Suppressor macrophage treated with lipopolysaccharide for 1 hour (primary cell): ENCODE measurements at regions not wholly inside any gene's neighbourhood (a gene's known extent, or its start where the extent isn't known, plus 50 kb on each side); places are given as distances from the start of the nearest gene placed in this dataset.

Source experiments
- DNase-seq, 3 donors: peaks; one replicate each; pipeline ENCODE4 v3.0.0-alpha.2; 2020 to 2022

DNA sequence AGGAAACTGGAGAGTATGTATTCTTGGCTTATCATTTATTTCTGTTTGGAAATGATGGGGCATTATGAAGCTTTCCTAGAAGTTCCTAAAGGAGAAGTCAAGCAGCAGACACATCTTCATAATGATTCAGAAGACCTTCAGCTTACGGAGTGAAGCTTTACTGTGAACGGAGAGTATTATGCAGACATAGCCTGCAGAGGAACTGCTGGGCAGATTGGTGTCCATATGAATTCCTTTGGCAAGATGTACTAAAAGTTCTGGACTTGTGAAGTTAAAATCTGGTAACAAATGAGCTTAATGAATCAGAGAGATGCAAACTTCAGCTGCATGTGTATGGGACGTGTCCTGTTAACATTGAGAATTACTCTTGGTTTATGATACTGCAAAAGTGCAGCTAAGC is 60.1 kb downstream of the NABP1 start:
- DNase-seq: no peak

DNA sequence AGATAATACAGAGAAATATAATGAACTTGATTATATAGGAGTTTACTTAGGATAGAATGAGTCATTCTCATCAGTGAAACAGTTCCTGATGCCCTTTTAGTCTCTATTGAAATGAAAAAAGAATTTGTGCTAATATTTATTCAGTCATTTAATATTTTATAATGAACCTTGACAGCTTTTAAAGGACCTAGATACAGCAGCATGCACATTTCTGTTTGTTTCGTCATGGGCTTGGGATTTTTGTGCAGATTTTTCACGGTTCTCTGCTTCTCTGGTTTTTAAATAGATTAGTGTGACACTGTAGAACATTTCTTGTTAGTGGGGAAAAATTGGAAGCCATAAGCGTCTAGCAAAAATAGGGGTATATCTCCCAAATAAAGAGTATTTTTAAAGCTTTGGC is 60.7 kb downstream of the NABP1 start:
- DNase-seq: no peak

DNA sequence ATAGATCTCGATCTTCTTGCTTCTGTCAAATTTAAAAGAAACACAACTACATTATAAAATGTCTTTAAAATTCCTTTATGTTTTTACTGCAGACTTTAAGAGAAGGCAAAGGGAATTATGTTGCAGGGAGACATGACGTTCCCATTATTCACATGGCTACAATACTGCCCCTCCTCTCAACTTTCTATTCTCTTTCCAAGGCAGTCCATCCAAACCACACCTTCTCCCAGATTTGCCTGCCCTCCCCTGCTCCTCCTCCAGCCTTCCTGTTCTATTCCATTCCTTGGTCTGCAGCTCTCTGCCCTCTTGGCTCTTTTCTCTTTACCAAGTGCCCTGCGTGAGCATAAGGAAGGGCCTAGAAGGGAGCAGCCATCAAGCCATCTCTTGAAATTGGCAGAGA is 61.3 kb downstream of the NABP1 start:
- no peak for DNase-seq

DNA sequence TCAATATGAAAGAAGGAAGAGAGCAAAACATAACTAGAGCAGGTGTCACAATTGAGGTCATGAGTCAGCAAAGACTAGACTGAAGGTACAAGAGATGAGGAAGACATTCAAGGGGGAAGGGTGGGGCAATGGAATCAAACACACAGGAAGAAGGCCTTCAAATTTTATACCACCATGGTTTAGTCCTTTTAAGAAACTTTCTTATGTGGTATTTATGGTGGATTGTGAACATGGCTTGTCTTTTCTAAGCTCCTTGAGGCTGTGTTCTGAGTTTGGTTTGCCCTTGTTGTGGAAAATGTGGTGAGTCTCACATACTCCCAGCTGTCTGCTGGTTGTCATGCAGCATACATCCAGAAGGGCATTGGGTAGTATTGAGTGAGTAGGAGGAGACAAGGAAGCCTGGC is 62.1 kb downstream of the NABP1 start:
- no peak for DNase-seq

GRCh38 chr2:191740759-191741158 is 62.8 kb downstream of the NABP1 start:
- no peak for DNase-seq

- DNase-seq: no peak
These were observed 68.6 kb downstream of the NABP1 start for GRCh38 chr2:191746346-191747169.

DNA sequence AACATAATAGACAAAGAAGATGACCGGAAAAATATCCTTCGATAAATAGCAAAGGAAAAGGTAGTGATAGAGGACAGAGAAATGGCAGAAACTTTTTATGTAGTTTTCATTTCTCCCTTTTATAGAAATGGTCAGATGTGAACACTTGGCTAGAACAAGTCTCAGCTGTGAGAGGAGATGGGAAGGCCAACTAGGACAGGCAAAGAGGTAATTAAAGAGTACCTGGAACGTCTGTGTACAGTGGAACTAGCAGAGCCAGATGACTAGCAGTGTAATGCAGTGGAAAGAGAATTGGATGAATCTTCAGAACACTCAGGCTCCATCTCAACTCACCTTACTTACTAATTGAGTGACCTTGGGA is 69.2 kb downstream of the NABP1 start:
- DNase-seq: no peak

- DNase-seq: no peak
These were observed 70.1 kb downstream of the NABP1 start for GRCh38 chr2:191748059-191748461.

- DNase-seq: peak in 1 of 3 donors; percentile 11
These were observed 70.7 kb downstream of the NABP1 start for GRCh38 chr2:191748528-191749180.

DNA sequence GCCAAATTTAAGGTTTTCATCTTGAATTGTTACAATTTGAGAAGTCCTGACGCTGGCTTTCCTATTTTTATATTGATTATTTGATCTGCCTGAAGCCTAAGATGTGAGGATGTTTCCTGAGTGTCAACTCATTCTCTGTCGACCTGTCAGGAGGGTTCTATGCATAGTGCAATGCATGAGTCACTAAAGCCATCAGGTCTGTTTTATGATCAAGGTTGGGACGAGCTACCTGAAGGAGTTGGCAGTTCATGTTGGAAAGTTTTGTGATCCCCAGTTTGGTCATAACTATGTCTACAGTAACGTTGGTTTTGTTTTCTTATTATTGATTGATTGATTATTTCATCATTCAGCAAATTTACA is 71.2 kb downstream of the NABP1 start:
- DNase-seq: no peak

DNA sequence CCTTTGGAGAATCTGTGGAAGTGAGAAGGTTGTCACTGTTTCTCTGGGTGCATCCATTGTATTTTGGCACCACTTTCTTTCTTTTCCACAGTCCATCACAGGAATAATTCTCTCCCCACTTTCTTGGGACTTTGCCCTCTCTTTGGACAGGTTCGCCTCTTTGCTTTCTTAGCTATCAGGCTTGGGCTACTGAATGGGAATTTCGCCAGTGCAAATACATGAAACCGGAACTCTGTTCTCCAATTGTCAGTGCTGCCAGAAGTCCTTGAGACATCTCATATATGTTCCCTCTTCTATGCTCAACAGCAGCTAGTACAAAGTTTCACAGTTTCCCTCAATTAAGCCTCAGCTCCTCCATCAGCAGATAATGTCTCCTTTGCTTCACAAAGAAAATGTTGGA is 76.2 kb downstream of the NABP1 start:
- no peak for DNase-seq

DNA sequence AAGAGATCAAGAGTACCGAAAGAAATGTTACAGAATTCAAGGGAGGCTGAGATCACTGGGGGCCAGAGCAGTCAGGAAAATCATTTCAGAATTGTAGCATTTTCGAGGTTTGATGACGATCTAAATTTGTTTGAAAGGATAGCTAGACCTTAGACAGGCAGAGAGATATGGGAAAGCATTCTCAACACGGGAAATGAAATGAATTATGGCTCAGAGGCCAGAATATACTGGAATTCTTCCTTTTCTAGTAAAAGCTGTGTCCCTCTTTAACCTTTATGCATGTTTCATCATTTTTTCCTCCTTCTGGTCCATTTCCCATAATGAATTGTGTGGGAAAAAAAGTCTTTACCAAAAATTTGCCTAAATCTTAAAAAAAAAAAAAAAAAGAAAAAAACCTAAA is 78.8 kb downstream of the NABP1 start:
- peak in 1 of 3 donors; percentile 19 for DNase-seq

GRCh38 chr2:191757208-191757607 is 79.3 kb downstream of the NABP1 start:
- DNase-seq: peak in 2 of 3 donors; percentile 3 to 14

- peak; percentile 84 to 87 (median 85) for DNase-seq
These were observed 80.9 kb downstream of the NABP1 start for GRCh38 chr2:191758518-191759507.

DNA sequence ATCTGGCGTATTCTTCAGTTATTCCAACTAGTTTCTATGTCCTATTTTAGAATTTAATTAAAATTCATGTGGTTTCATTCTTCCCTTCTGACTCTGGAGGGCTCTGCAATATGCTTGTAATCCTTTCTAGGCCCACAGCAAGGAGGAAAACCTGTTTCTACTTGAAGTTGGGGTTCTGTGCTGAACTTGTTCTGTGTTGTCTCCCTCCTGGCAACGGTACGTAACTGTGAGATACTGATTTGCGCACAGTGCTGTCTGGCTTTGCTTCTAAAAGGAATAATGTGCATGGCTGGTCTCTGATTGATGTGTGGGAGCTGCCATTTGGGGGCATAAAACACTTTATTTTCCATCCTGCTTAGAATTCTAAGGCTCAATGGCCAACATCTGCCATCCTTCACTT is 81.7 kb downstream of the NABP1 start:
- no peak for DNase-seq

DNA sequence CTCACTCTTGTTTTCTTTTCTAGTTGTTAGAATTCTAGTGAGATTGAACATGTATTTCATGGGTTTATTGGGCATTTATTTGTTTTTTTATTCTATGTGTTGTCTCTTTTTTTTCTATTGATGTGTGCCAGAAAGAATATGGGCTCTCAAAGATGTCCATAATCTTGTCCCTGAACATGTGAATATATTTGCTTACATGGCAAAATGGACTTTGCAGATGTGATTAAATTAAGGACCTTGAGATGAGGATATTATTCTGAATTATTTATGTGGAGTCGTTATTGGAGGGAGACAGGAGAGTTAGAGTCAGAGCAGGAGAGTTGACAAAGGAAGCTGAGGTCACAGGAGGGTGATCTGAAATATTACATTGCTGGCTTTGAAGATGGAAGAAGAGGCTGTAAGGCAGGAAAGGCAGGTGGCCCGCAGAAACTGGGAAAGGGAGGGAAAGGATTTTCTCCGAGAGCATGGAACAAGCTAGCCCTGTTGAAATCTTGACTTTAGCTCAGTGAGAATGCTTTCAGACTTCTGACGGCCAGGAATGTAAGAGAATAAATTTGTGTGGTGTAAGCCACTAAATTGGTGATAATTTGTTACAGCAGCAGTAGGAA is 82.8 kb downstream of the NABP1 start:
- peak in 1 of 3 donors; percentile 3 for DNase-seq

GRCh38 chr2:191773136-191773535 is 73.8 kb downstream of the CAVIN2 start:
- DNase-seq: peak in 2 of 3 donors; percentile 16 to 21

- DNase-seq: peak in 1 of 3 donors; percentile 15
These were observed 69.5 kb downstream of the CAVIN2 start for GRCh38 chr2:191777351-191777750.

DNA sequence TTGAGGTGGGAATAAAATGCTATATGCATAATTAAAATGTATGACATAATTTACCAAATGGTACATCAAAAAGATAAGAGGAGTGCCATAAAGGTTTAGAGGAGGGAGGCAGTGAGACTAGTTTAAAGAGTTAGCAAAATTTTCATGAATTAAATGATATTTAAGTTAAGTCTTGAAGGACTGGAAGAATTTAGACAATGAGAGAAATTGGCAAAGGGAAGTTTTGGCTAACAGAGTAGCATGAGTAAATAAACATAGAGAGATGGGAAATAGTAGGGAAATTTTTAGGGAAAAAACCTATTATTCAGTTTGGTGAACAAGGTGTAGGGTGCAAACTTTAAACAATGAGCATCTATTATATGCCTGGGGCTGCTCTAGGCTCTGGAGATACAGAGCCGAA is 68.8 kb downstream of the CAVIN2 start:
- DNase-seq: peak in 1 of 3 donors; percentile 18

- no peak for DNase-seq
These were observed 64.5 kb downstream of the CAVIN2 start for GRCh38 chr2:191782351-191782750.

DNA sequence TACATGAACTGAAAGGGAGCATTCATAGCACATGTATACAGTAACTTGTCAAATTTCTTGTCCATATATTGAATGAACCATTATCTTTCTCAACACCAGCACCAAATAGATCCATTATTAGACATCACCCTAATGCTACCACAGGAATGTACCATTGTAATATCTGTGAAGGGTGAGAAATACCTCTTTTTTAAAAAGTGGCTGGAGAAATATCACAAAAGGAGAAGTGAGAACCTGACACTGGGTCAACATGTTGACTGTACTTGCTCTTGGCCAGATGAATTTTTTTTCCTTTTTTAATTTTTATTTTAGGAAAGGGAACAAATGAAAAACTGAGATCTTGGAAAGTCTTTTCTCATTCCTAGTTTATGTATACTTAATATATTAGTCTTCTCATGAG is 63.5 kb downstream of the CAVIN2 start:
- DNase-seq: peak in 1 of 3 donors; percentile 21
